ENCODE measurements at regions not wholly inside any gene's neighbourhood (a gene's known extent, or its start where the extent isn't known, plus 50 kb on each side); places are given as distances from the start of the nearest gene placed in this dataset.

DNA sequence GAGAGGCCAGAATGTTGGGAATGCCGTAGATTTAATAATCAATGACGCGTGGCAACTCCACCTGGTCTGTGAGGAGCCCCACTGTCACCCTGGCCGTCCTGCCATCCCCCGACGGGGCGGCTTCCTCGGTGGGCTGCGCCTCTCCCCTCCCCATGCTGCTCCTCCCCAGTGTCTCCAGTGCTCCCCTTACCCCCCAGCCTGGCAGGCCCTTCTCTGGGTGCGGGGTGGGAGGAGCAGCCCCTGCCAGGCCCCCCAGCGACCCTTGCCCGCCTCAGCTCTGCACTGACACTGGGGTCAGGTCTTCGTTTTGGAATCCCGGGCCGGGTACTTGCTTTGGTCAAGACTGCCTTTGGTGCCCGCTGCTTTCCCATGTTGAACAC lies 82.3 kb upstream of the FRMD1 start:
- TF ChIP-seq, protein P1, sequence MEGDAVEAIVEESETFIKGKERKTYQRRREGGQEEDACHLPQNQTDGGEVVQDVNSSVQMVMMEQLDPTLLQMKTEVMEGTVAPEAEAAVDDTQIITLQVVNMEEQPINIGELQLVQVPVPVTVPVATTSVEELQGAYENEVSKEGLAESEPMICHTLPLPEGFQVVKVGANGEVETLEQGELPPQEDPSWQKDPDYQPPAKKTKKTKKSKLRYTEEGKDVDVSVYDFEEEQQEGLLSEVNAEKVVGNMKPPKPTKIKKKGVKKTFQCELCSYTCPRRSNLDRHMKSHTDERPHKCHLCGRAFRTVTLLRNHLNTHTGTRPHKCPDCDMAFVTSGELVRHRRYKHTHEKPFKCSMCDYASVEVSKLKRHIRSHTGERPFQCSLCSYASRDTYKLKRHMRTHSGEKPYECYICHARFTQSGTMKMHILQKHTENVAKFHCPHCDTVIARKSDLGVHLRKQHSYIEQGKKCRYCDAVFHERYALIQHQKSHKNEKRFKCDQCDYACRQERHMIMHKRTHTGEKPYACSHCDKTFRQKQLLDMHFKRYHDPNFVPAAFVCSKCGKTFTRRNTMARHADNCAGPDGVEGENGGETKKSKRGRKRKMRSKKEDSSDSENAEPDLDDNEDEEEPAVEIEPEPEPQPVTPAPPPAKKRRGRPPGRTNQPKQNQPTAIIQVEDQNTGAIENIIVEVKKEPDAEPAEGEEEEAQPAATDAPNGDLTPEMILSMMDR (IDR thresholded peaks at IDR 0.05; ENCODE audit: low read depth, low read length) = no peak
- Histone ChIP-seq H3K27ac (ENCODE audit: low read depth, low read length) (no peak overlapping the region), H3K27me3 (ENCODE audit: control insufficient read depth, insufficient read depth, low read length) (no peaks in the 10 kb centered on the region), H3K9me3 (ENCODE audit: control insufficient read depth, insufficient read depth, low read length) (peaks cover 12% of the 10 kb centered on the region), H3K4me3 (ENCODE audit: low read depth, low read length) (no peak overlapping the region)
- POLR2A ChIA-PET = no interaction called here
- DNase-seq (ENCODE audit: low read depth, low spot score) = no peak
- CTCF ChIA-PET = no interaction called here

DNA sequence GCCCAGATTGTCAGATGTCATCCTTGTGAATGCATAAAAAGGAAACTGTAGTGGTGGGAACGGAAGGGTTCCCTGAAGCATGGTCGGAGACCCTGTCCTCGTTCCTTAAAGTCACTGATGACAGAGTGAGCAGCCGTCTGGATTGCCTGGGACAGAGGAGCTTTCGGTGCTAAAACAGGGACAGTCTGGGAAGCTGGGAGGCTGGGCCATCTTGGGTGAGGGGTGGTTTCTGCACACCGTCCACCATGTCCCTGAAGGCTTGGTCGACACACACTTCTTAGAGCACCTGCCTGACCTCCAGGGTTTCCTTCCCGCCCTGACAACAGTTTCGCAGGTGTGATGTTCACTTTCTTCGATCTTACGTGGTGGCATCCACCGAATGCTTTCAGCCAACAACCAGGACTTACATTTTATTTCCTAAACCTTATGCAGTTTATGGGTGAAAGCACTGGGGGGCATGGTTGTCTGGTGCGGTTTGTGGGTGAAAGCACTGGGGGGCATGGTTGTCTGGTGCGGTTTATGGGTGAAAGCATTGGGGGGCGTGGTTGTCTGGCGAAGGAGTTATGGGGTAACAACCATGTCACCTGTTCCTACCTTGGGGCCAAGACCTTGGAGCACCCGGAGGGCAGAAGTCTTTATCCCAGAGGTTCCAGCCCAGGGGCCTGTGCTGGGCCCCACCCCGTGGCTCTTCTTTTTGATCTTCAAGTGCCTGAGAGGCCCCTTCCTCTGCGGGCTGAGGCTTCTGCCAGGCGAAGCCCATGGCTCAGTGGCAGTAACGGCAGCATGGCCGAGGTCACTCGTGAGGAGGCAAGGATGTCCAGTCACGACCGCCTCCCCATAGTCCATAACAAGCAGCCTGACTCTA lies 81.7 kb upstream of the FRMD1 start:
- H3K9me3 ChIP-seq (ENCODE audit: control insufficient read depth, insufficient read depth, low read length) = peaks cover 14% of the 10 kb centered on the region
- H3K27ac ChIP-seq (ENCODE audit: low read depth, low read length) = no peak overlapping the region
- ChIA-PET CTCF (no interaction called here), POLR2A (no interaction called here)
- H3K4me3 ChIP-seq (ENCODE audit: low read depth, low read length) = no peak overlapping the region
- TF ChIP-seq, protein P1 (IDR thresholded peaks at IDR 0.05; ENCODE audit: low read depth, low read length) = no peak
- H3K27me3 ChIP-seq (ENCODE audit: control insufficient read depth, insufficient read depth, low read length) = no peaks in the 10 kb centered on the region
- no peak for DNase-seq (ENCODE audit: low read depth, low spot score)

DNA sequence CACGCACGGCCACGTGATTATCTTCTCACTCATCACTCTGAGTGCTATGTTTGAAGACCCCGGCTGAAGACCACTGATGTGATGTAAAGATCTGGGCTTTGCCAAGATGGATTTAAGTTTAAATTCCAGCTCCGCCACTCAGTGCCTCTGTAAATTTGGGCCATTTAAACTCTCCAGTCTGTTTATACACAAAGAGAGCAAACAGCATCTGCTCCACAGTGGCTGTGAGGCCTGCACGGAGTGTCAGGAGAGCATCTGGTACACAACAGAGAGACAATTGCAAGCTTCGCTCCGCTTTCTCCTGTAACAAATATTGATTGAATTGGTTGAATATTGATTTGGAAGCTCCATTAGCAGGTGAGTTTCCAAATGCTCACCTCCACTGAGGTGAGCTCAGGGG lies 80.5 kb upstream of the FRMD1 start:
- no peak overlapping the region for H3K4me3 ChIP-seq (ENCODE audit: low read depth, low read length)
- peaks cover 14% of the 10 kb centered on the region for H3K9me3 ChIP-seq (ENCODE audit: control insufficient read depth, insufficient read depth, low read length)
- no peak overlapping the region for H3K27ac ChIP-seq (ENCODE audit: low read depth, low read length)
- ChIA-PET CTCF (no interaction called here), POLR2A (no interaction called here)
- TF ChIP-seq, protein P1 (IDR thresholded peaks at IDR 0.05; ENCODE audit: low read depth, low read length) = no peak
- no peak for DNase-seq (ENCODE audit: low read depth, low spot score)
- no peaks in the 10 kb centered on the region for H3K27me3 ChIP-seq (ENCODE audit: control insufficient read depth, insufficient read depth, low read length)

DNA sequence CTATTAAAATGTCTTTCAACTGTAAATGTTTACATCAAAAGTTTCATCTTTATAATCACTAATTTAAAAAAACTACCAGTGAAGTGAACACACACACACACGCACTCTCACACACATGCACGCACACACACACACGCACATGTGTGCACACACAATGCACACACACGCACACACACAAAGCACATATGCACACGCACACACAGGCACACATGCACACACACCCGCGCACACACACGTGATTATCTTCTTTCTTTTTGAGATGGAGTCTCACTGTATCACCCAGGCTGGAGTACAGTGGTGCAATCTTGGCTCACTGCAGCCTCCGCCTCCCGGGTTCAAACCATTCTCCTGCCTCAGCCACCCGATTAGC lies 80.0 kb upstream of the FRMD1 start:
- no peaks in the 10 kb centered on the region for H3K27me3 ChIP-seq (ENCODE audit: control insufficient read depth, insufficient read depth, low read length)
- H3K27ac ChIP-seq (ENCODE audit: low read depth, low read length) = no peak overlapping the region
- no peak overlapping the region for H3K4me3 ChIP-seq (ENCODE audit: low read depth, low read length)
- TF ChIP-seq, protein P1 (IDR thresholded peaks at IDR 0.05; ENCODE audit: low read depth, low read length) = no peak
- ChIA-PET CTCF (no interaction called here), POLR2A (no interaction called here)
- no peak for DNase-seq (ENCODE audit: low read depth, low spot score)
- H3K9me3 ChIP-seq (ENCODE audit: control insufficient read depth, insufficient read depth, low read length) = peaks cover 14% of the 10 kb centered on the region

DNA sequence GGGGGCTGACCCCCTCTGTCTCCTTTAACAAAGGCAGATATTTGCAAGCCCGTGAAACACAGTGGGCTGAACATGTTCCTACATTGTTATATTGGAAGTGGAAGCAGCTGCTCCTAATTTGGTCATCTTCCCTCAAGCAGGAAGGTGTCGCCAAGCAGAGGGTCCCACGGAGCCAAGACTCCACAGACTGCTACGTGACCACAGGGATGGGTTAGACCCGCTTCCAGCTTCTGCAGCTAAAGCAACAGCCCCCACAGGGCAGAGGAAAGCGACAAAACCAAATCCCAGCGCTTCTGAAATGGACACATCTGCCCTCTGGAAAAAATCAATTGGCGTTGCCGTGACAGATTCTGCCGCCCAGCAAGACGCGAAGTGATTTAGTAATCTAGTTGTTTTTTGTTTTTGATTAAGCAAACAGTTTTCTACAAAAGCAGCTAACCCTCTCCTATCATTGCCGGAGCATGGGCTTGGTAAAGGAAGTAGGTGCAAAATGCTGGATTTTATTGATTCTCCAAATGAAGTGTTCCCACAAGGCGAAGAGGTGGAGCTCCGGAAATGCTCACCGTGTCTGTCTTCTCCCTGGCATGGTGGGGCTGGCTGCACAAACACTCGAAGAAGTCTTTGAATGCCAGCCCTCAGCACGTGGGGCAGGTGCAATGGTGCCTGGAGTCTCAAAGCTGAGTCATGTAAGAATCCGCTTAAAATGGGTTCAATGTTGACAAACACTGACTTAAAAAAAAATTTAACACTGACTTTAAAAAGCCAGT lies 79.4 kb upstream of the FRMD1 start:
- H3K9me3 ChIP-seq (ENCODE audit: control insufficient read depth, insufficient read depth, low read length) = peaks cover 14% of the 10 kb centered on the region
- H3K4me3 ChIP-seq (ENCODE audit: low read depth, low read length) = no peak overlapping the region
- DNase-seq (ENCODE audit: low read depth, low spot score) = no peak
- H3K27me3 ChIP-seq (ENCODE audit: control insufficient read depth, insufficient read depth, low read length) = no peaks in the 10 kb centered on the region
- ChIA-PET POLR2A (no interaction called here), CTCF (no interaction called here)
- TF ChIP-seq, protein P1 (IDR thresholded peaks at IDR 0.05; ENCODE audit: low read depth, low read length) = no peak
- H3K27ac ChIP-seq (ENCODE audit: low read depth, low read length) = no peak overlapping the region
